ENCODE measurements at regions not wholly inside any gene's neighbourhood (a gene's known extent, or its start where the extent isn't known, plus 50 kb on each side); places are given as distances from the start of the nearest gene placed in this dataset.
A peak's percentile ranks its signal among the peaks of the same experiment; 100 is the strongest.

- no peaks in the 10 kb centered on the region for H3K9me3 ChIP-seq (ENCODE audit: insufficient read depth in 2 of 2, low read depth in 1 of 2, low read length in 1 of 2)
- H3K14ac ChIP-seq (ENCODE audit: insufficient read length): no peak overlapping the region
- no peak overlapping the region for H2AK5ac ChIP-seq (ENCODE audit: low read depth, low read length)
- H4K20me1 ChIP-seq (replicated peaks in 1 of 2; ENCODE audit: control insufficient read depth in 1 of 2, insufficient read depth in 2 of 2, low read length in 2 of 2): no peaks in the 10 kb centered on the region
- FAIRE-seq: peak; percentile 65
- H2BK12ac ChIP-seq (ENCODE audit: low read depth, low read length): 0 out of 2 replicates have a peak overlapping the region, but pooled peaks have one; percentile 68
- H3K4me1 ChIP-seq (replicated peaks in 1 of 4; ENCODE audit: control insufficient read depth in 3 of 4, insufficient read depth in 4 of 4, low read length in 3 of 4): peaks cover 0 to 6% (median 4%) of the 10 kb centered on the region in 4 experiments; a peak in 4 of 7 replicates
- H3K27me3 ChIP-seq (replicated peaks in 1 of 4; ENCODE audit: control insufficient read depth in 3 of 4, extremely low read depth in 1 of 4, insufficient read depth in 3 of 4, low read length in 3 of 4): no peaks in the 10 kb centered on the region
- H2BK120ac ChIP-seq (replicated peaks; ENCODE audit: low read depth, low read length): no peak overlapping the region
- 12% methylated on average over 10 of the region's 10 CpGs; no CpG with 5 or more reads in 1 of the 2 experiments for WGBS, 2 experiments (ENCODE audit: extremely low coverage in 1 of 2, insufficient coverage in 1 of 2, insufficient read length in 1 of 2, insufficient replicate concordance in 2 of 2, low coverage in 1 of 2, low lambda C conversion rate in 2 of 2, missing lambda C conversion rate in 1 of 2)
- no peak overlapping the region for H4K5ac ChIP-seq (ENCODE audit: insufficient read length, low read depth, low read length)
- no peak overlapping the region for H3K9ac ChIP-seq (replicated peaks in 1 of 4; ENCODE audit: extremely low read depth in 1 of 4, low read depth in 3 of 4, low read length in 3 of 4)
- H4K91ac ChIP-seq (replicated peaks; ENCODE audit: insufficient read length, low read length): no peak overlapping the region
- no peak overlapping the region for H3K18ac ChIP-seq (ENCODE audit: extremely low read depth, low read length)
- ChIA-PET CTCF (ENCODE audit: partially characterized antibody) (interaction anchor here (0.6 to 5.9 kb wide), 32 partner anchors 8 to 691 kb away, joined by 3 to 47 read pairs (median 3); no protein-coding TSS in a partner anchor), POLR2A (ENCODE audit: partially characterized antibody) (no interaction called here)
- no peak overlapping the region; a peak in 1 of 4 replicates for H3K4me2 ChIP-seq (ENCODE audit: insufficient read depth in 1 of 2, low read depth in 2 of 2, low read length in 2 of 2)
- no peak overlapping the region for H3K56ac ChIP-seq (replicated peaks; ENCODE audit: insufficient read length, low read depth, low read length)
- DNase-seq (ENCODE audit: low read depth in 1 of 2, low spot score in 2 of 2): peak; percentile 60 to 83
- peak overlapping the region; percentile 26; the same call in 1 of the 2 replicates for H2AFZ ChIP-seq (ENCODE audit: low read length)
- no peaks in the 10 kb centered on the region for H3K23me2 ChIP-seq (ENCODE audit: low read depth, low read length)
- no peak overlapping the region for H3K27ac ChIP-seq (ENCODE audit: low read depth, low read length)
- H3K36me3 ChIP-seq (ENCODE audit: control insufficient read depth in 2 of 4, insufficient read depth in 4 of 4, low read length in 3 of 4): no peaks in the 10 kb centered on the region
- no peaks in the 10 kb centered on the region for H3K79me2 ChIP-seq (ENCODE audit: control insufficient read depth in 1 of 2, insufficient read depth in 2 of 2, low read length in 2 of 2)
- H3K23ac ChIP-seq (ENCODE audit: insufficient read length): no peak overlapping the region
- H4K8ac ChIP-seq (ENCODE audit: extremely low read depth, insufficient read depth, low read length): no peak overlapping the region
- H3K4me3 ChIP-seq (ENCODE audit: extremely low read depth in 1 of 4, insufficient read depth in 2 of 4, low read depth in 3 of 4, low read length in 4 of 4): no peak overlapping the region
- H2BK20ac ChIP-seq (ENCODE audit: low read length): no peak overlapping the region
- no peak overlapping the region for H2BK15ac ChIP-seq (ENCODE audit: low read length)
- H2BK5ac ChIP-seq (ENCODE audit: low read depth, low read length): no peak overlapping the region
- H3K79me1 ChIP-seq (ENCODE audit: low read depth, low read length): no peaks in the 10 kb centered on the region
- no peak overlapping the region for H3K4ac ChIP-seq (replicated peaks; ENCODE audit: insufficient read length, low read depth, low read length)
- TF ChIP-seq CTBP2 (IDR thresholded peaks at IDR 0.05; ENCODE audit: borderline replicate concordance, insufficient read depth, insufficient read length, low read length) (no peak), RBBP5 (IDR thresholded peaks at IDR 0.05; ENCODE audit: borderline replicate concordance, low read depth, low read length) (no peak), TAF1 (IDR thresholded peaks at IDR 0.05; ENCODE audit: low read depth, low read length) (no peak), CREB1 (IDR thresholded peaks at IDR 0.05) (0 out of 2 replicates have a peak, but pooled peaks have one; percentile 8), RXRA (IDR thresholded peaks at IDR 0.05; ENCODE audit: insufficient read depth, low read depth, low read length) (no peak), USF2 (IDR thresholded peaks at IDR 0.05; ENCODE audit: low read length) (no peak), CTCF (IDR thresholded peaks at IDR 0.05; ENCODE audit: control extremely low read depth in 1 of 3, insufficient read depth in 1 of 3, low read depth in 1 of 3, low read length in 3 of 3) (peak; percentile 76 to 96 (median 93)), SUZ12 (IDR thresholded peaks at IDR 0.05; ENCODE audit: low read length) (no peak), HDAC2 (IDR thresholded peaks at IDR 0.05; ENCODE audit: borderline replicate concordance in 1 of 2, low read depth in 2 of 2, low read length in 2 of 2) (no peak)
Observed at GRCh38 chr2:11073251-11073650, 82.0 kb upstream of the SLC66A3 start.

Measured in H1 (cell line).